VCaP (cell line): ENCODE measurements at regions not wholly inside any gene's neighbourhood (a gene's known extent, or its start where the extent isn't known, plus 50 kb on each side); places are given as distances from the start of the nearest gene placed in this dataset.
"Not testable (repeated sequence)": the region's sequence is repeated elsewhere in the genome, so short reads cannot be mapped to it uniquely, and the experiment has no call there.

Experiments used
- H3K27ac ChIP-seq: fragments of 450-650 bp; 2 replicates; pipeline ENCODE4 v1.5.1; 2017
- TF ChIP-seq, protein P1 (sequence below): fragments of 450-650 bp; conservative IDR thresholded peaks from 2 replicates; pipeline ENCODE4 v1.5.1; 2017; ENCODE audit warnings: mild to moderate bottlenecking, moderate library complexity

GRCh38 chr6:115443825-115444478 is 616.7 kb downstream of the FRK start:
- no peak overlapping the region for H3K27ac ChIP-seq
- TF ChIP-seq, protein P1, sequence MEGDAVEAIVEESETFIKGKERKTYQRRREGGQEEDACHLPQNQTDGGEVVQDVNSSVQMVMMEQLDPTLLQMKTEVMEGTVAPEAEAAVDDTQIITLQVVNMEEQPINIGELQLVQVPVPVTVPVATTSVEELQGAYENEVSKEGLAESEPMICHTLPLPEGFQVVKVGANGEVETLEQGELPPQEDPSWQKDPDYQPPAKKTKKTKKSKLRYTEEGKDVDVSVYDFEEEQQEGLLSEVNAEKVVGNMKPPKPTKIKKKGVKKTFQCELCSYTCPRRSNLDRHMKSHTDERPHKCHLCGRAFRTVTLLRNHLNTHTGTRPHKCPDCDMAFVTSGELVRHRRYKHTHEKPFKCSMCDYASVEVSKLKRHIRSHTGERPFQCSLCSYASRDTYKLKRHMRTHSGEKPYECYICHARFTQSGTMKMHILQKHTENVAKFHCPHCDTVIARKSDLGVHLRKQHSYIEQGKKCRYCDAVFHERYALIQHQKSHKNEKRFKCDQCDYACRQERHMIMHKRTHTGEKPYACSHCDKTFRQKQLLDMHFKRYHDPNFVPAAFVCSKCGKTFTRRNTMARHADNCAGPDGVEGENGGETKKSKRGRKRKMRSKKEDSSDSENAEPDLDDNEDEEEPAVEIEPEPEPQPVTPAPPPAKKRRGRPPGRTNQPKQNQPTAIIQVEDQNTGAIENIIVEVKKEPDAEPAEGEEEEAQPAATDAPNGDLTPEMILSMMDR: no peak

DNA sequence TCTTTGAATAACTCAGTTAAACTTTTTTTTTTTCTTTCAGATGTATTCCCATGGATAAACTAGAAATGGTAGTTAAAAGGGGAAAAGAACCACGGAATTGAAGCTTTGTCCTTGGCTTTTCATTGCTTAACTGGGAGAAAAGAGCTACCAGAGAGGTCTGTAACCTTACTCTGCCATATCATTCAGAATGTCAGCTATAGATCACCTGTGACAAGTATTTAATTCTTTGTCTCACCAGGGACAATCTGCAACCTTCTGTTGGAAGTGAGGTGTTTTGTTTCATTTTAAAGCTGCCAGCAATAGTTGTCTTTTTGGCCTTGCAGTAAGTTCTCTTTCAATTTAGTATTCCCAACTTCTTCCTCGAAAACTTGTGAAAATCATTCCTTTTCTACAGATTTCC is 618.4 kb downstream of the FRK start:
- H3K27ac ChIP-seq: no peak overlapping the region
- TF ChIP-seq, protein P1: no peak

DNA sequence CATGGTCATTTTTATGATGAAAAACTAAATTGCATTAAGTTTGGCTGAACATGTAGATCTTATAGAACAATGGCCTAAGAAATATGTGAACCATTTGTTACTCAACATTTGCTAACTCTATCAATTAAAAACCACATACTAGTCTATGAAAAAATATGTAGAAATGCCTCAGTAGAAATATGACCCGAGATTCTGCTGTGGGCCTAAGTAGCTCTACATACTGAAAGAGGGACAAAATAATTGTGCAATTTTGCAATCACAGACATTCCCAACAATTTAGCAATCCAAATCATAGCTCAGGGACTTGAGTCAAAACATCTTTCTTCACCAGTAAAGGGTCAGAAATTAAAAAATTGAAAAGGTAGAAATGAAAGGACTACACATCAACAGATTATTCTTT is 619.0 kb downstream of the FRK start:
- TF ChIP-seq, protein P1: no peak

DNA sequence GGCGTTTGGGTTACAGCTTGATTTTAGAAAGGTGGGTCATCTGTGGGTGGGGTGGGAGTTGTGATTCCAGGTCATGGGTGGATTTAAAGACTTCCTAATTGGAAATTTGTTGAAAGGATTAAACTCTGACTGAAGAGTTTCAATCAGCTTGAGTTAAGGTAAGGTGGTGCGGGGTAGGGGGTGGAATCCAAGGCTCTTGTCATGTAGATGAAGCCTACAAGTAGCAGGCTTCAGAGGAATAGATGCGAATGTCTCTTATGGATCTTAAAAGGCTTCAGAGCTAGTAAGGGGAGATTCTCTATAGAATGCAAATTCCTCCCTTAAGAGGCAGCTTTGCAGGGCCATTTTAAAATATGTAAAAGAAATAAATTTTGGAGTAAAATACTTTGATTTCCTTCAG is 645.3 kb downstream of the FRK start:
- TF ChIP-seq, protein P1: no peak
- no peak overlapping the region for H3K27ac ChIP-seq

More for the DNA sequence above, 619.0 kb downstream of the FRK start:
- no peak overlapping the region for H3K27ac ChIP-seq

DNA sequence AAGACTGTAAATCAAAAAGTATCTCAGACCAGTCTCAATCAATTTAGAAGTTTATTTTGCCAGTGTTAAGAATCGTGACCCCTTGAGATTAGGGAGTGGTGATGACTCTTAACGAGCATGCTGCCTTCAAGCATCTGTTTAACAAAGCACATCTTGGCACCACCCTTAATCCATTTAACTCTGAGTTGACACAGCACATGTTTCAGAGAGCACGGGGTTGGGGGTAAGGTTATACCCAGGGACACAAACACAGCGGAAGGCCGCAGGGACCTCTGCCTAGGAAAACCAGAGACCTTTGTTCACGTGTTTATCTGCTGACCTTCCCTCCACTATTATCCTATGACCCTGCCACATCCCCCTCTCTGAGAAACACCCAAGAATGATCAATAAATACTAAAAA is 645.8 kb downstream of the FRK start:
- H3K27ac ChIP-seq: not testable (repeated sequence)

GRCh38 chr6:115411756-115412155 is 648.9 kb downstream of the FRK start:
- TF ChIP-seq, protein P1: no peak
- H3K27ac ChIP-seq: no peak overlapping the region

DNA sequence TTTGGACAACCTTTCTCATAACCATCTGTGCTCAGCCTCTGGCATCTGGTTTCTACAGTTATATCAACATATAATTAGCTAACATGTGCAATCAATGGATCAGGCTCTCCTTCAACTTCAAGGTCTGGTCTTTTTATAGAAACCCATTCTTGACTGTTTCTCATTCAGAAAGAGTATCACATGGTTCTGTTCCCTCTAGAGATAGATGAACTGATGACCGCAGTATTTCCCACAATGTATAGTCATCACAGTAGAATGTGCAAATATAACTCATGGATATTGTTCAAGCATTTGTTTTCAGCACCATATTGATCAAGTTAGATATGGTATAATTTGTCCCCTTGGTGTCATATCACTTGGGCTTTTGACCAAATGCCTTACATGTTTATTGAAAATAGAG is 656.2 kb downstream of the FRK start:
- no peak overlapping the region for H3K27ac ChIP-seq
- TF ChIP-seq, protein P1: no peak

DNA sequence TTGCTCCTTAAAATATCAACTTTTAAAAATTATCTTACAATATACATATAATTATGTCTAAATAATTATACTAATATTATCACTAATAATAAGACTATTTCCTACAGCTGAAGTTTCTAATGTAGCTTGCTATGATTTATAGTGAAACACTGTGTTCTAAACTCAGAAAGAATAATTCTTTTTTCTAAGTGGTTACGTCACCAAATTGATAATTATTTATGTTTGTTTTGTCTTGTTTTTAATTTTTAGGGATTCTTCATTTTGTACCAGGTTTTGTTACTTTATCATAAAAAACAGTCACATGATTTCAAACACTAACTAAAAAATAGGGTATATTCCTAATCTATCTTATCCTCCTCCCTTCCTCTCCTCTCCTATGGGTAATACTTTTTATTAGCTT is 662.1 kb downstream of the FRK start:
- no peak overlapping the region for H3K27ac ChIP-seq
- TF ChIP-seq, protein P1: no peak
